AG10803 (cell line): ENCODE measurements at regions not wholly inside any gene's neighbourhood (a gene's known extent, or its start where the extent isn't known, plus 50 kb on each side); places are given as distances from the start of the nearest gene placed in this dataset.
"Not testable (repeated sequence)": the region's sequence is repeated elsewhere in the genome, so short reads cannot be mapped to it uniquely, and the experiment has no call there.

Experiments used
- DNase-seq: peaks from one replicate; pipeline ENCODE4 v3.0.0; 2010; ENCODE audit warnings: low read depth
- H3K4me3 ChIP-seq: 2 replicates; pipeline ENCODE4 v1.5.1; 2011; ENCODE audit warnings: mild to moderate bottlenecking, low read length, control low read depth
- TF ChIP-seq, protein P1 (sequence below): conservative IDR thresholded peaks from 2 replicates; pipeline ENCODE4 v1.5.1; 2011; ENCODE audit warnings: mild to moderate bottlenecking, low read length, control low read depth, inconsistent platforms

DNA sequence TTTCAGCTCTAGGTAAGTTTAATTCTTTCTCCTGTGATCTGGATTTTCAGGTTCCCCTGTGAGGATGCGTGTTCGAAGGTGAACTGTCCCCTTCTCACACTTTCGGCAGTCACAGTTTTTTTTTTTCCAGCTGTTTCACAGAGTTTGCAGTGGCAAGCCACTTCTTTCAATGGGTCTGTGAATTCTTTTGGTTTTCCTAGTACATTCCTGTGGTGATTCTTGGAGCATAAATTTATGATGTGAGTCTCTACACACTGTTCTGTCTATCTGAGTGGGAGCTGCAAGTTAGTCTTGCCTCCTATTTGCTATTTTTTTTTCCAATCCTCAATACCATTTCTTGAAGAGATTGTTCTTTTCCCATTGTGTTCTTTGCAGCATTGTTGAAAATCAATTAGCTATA is 595.5 kb downstream of the RAPGEF2 start:
- no peak overlapping the region for H3K4me3 ChIP-seq
- TF ChIP-seq, protein P1, sequence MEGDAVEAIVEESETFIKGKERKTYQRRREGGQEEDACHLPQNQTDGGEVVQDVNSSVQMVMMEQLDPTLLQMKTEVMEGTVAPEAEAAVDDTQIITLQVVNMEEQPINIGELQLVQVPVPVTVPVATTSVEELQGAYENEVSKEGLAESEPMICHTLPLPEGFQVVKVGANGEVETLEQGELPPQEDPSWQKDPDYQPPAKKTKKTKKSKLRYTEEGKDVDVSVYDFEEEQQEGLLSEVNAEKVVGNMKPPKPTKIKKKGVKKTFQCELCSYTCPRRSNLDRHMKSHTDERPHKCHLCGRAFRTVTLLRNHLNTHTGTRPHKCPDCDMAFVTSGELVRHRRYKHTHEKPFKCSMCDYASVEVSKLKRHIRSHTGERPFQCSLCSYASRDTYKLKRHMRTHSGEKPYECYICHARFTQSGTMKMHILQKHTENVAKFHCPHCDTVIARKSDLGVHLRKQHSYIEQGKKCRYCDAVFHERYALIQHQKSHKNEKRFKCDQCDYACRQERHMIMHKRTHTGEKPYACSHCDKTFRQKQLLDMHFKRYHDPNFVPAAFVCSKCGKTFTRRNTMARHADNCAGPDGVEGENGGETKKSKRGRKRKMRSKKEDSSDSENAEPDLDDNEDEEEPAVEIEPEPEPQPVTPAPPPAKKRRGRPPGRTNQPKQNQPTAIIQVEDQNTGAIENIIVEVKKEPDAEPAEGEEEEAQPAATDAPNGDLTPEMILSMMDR, result no peak
- DNase-seq, result no peak

DNA sequence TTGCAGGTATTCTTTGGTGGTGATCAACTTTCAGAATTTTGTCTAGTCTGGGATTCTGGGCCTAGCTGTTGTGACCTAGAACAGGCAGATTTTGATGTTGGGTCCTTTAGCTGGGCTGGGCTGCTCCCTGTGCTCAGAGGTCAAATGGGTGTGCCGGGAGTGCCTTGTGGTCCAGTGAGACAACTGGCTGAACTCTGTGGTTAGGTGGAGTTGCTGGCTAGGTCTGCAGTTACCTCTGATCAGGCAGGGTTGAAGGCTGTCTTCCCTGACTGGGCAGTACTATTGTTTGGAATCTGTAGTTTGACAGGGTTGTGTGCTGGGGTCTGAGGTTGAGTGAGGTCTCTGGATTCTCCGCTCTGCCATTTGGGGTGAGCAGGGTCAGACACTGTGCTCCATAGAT is 599.3 kb downstream of the RAPGEF2 start:
- TF ChIP-seq, protein P1, result no peak
- no peak overlapping the region for H3K4me3 ChIP-seq
- DNase-seq, result no peak

DNA sequence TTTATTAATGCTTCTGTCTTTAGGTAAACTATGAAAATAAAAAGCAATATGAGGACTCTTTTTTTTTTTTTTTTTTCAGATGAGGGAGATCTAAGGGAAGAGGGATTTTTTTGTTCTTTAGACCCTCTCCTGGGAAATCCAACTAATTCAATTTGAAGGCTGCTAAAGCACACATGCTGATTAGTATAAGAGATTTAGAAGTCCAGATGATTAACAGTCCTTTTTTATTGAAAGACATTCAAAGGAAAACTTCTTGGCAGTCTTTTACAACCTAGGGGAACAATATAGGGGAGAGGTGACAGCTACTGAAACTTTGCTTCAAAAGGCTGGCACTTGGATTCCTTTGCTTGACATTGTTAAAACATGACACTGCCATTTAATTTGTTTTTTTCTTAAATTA is 602.5 kb downstream of the RAPGEF2 start:
- H3K4me3 ChIP-seq, result no peak overlapping the region
- TF ChIP-seq, protein P1, result no peak
- no peak for DNase-seq

DNA sequence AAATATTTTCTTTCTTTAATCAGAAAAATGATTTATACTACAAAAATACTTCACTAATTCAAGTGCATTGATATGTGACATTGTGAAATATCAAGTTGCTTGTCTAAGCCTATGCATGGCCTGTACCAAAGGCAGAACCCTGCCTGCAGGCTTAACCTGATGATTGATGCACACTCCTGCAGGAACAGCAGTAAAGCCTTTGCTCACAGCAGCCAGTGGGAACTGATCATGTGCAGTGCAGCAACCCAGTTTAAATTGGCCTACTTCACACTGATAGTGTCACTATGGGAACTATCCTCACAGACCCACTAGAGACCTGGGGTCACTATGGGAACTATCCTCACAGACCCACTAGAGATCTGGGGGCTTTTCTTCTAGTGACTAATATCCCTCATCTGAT is 603.8 kb downstream of the RAPGEF2 start:
- TF ChIP-seq, protein P1, result no peak
- no peak overlapping the region for H3K4me3 ChIP-seq
- no peak for DNase-seq

DNA sequence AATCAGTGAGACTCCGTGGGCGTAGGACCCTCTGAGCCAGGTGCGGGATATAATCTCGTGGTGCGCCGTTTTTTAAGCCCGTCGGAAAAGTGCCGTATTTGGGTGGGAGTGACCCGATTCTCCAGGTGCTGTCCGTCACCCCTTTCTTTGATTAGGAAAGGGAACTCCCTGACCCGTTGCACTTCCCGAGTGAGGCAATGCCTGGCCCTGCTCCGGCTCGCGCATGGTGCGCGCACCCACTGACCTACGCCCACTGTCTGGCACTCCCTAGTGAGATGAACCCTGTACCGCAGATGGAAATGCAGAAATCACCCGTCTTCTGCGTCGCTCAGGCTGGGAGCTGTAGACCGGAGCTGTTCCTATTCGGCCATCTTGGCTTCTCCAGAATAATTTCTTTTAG is 612.3 kb downstream of the RAPGEF2 start:
- H3K4me3 ChIP-seq, DNase-seq: not testable (repeated sequence)

DNA sequence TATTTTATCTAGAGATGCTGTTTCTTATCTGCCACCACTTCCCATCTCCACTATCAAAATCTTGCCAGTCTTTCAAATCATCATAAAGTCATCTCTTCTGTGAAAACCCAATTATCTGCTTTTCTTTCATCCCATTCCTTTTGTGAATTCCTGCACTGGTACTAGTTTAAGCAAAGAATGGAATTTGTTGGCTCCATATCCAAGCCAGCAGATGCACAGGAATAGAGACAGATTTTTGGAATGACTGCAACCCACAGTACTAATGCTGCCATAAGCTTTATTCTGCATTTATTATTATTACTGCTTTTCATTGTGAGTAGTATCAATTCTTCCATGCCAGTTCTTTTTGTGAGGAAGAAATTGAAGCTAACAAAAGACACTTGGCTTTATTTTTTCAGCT is 616.7 kb downstream of the RAPGEF2 start:
- DNase-seq, result no peak
- TF ChIP-seq, protein P1, result no peak
- H3K4me3 ChIP-seq, result no peak overlapping the region

DNA sequence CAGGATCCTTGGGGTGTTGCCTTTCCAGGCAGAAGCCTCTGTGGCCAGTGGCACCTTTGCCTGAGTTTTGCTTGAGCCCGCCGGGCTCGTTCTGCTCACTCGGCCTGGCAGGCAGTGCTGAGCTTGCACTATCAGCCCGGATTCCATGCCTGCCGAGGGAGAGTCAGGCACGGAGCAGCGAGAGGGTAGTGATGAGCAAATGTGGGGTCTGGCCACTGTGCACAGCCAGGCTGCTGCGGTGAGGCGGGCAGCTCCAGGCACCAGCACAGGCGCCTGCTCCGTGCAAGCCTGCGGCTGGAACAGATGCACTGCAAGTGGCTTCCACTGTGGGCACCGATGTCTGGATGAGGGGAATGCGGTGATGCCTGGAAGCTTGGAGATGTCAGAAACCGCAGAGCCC is 619.2 kb downstream of the RAPGEF2 start:
- TF ChIP-seq, protein P1, result no peak
- DNase-seq, result no peak
- no peak overlapping the region for H3K4me3 ChIP-seq

DNA sequence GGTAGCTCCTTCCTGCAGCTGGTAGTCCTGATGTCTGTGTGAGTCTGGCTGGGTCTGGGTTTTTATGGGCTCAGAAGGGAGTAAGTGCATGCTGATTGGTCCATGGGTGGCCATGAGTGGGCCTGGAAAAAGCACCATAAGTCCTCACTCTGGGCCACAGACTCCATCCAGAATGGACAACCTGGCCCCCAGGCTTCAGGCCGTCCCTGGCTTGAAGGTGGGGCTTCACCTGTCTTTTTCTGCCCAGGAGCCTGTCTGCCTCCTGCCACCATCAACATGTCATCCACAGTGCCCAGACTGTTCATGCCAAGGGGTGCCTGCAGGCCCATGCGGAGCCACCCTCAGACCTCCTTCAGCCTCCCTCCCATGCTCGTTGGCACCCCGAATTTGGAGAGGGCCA is 620.0 kb downstream of the RAPGEF2 start:
- H3K4me3 ChIP-seq, result no peak overlapping the region
- TF ChIP-seq, protein P1, result no peak
- DNase-seq, result no peak
